HG03025 (cell line): ENCODE measurements at regions not wholly inside any gene's neighbourhood (a gene's known extent, or its start where the extent isn't known, plus 50 kb on each side); places are given as distances from the start of the nearest gene placed in this dataset.
"Not testable (repeated sequence)": the region's sequence is repeated elsewhere in the genome, so short reads cannot be mapped to it uniquely, and the experiment has no call there.

Experiments used
- ATAC-seq: cut with Tn5 transposase; IDR thresholded peaks from one replicate; pipeline ENCODE4 v1.9.1; 2021; ENCODE audit warnings: mild to moderate bottlenecking, moderate library complexity; ENCODE audit not compliant: unreplicated experiment, low FRiP score

GRCh38 chr12:131192951-131193350 is 239.2 kb downstream of the ADGRD1 start:
- no peak for ATAC-seq

- no peak for ATAC-seq
Observed at GRCh38 chr12:131194166-131194565, 240.5 kb downstream of the ADGRD1 start.

GRCh38 chr12:131195796-131196195 is 242.1 kb downstream of the ADGRD1 start:
- ATAC-seq: no peak

GRCh38 chr12:131196220-131196619 is 242.5 kb downstream of the ADGRD1 start:
- no peak for ATAC-seq

- no peak for ATAC-seq
Observed at GRCh38 chr12:131197490-131197889, 243.8 kb downstream of the ADGRD1 start.

- ATAC-seq: no peak
Observed at GRCh38 chr12:131199221-131199620, 245.5 kb downstream of the ADGRD1 start.

- ATAC-seq: not testable (repeated sequence)
Observed at GRCh38 chr12:131201912-131202311, 248.2 kb downstream of the ADGRD1 start.

GRCh38 chr12:131202592-131203378 is 249.1 kb downstream of the ADGRD1 start:
- ATAC-seq: no peak

GRCh38 chr12:131203666-131204415 is 250.1 kb downstream of the ADGRD1 start:
- ATAC-seq: no peak

- no peak for ATAC-seq
Observed at GRCh38 chr12:131204416-131205274, 250.9 kb downstream of the ADGRD1 start.

GRCh38 chr12:131205275-131205933 is 251.7 kb downstream of the ADGRD1 start:
- not testable (repeated sequence) for ATAC-seq

GRCh38 chr12:131206630-131207299 is 253.1 kb downstream of the ADGRD1 start:
- ATAC-seq: not testable (repeated sequence)

- ATAC-seq: not testable (repeated sequence)
Observed at GRCh38 chr12:131207300-131207660, 253.6 kb downstream of the ADGRD1 start.

- not testable (repeated sequence) for ATAC-seq
Observed at GRCh38 chr12:131207841-131208240, 254.1 kb downstream of the ADGRD1 start.

GRCh38 chr12:131208425-131208824 is 254.7 kb downstream of the ADGRD1 start:
- ATAC-seq: no peak

GRCh38 chr12:131209082-131210070 is 255.7 kb downstream of the ADGRD1 start:
- ATAC-seq: no peak

GRCh38 chr12:131210506-131211339 is 257.0 kb downstream of the ADGRD1 start:
- ATAC-seq: no peak
